Esophagus squamous epithelium (tissue), 4 donors: ENCODE measurements at regions not wholly inside any gene's neighbourhood (a gene's known extent, or its start where the extent isn't known, plus 50 kb on each side); places are given as distances from the start of the nearest gene placed in this dataset.

Experiments used
- POLR2A ChIP-seq, 4 donors: fragments of 450-650 bp; IDR thresholded peaks; one replicate each; pipeline ENCODE4 v1.6.1; 2017; ENCODE audit warnings: antibody characterized with exemption in 4 of 4, mild to moderate bottlenecking in 4 of 4, moderate library complexity in 3 of 4
- TF ChIP-seq, protein P1 (sequence below), 6 experiments: fragments of 450-650 bp in 4 of 6; fragments of 200-600 bp in 2 of 6; sonication (generic) in 2 of 6; IDR thresholded peaks; one replicate each; pipeline ENCODE4 v1.5.1; 2016 to 2019; ENCODE audit warnings: antibody characterized with exemption in 6 of 6, mild to moderate bottlenecking in 4 of 6, moderate library complexity in 4 of 6

GRCh38 chr6:14704383-14705271, 541.2 kb upstream of the JARID2 start:
- TF ChIP-seq, protein P1, sequence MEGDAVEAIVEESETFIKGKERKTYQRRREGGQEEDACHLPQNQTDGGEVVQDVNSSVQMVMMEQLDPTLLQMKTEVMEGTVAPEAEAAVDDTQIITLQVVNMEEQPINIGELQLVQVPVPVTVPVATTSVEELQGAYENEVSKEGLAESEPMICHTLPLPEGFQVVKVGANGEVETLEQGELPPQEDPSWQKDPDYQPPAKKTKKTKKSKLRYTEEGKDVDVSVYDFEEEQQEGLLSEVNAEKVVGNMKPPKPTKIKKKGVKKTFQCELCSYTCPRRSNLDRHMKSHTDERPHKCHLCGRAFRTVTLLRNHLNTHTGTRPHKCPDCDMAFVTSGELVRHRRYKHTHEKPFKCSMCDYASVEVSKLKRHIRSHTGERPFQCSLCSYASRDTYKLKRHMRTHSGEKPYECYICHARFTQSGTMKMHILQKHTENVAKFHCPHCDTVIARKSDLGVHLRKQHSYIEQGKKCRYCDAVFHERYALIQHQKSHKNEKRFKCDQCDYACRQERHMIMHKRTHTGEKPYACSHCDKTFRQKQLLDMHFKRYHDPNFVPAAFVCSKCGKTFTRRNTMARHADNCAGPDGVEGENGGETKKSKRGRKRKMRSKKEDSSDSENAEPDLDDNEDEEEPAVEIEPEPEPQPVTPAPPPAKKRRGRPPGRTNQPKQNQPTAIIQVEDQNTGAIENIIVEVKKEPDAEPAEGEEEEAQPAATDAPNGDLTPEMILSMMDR (IDR thresholded peaks at IDR 0.05), result no peak
- TF ChIP-seq POLR2A (IDR thresholded peaks at IDR 0.05), result no peak
